ENCODE measurements at regions not wholly inside any gene's neighbourhood (a gene's known extent, or its start where the extent isn't known, plus 50 kb on each side); places are given as distances from the start of the nearest gene placed in this dataset.

DNA sequence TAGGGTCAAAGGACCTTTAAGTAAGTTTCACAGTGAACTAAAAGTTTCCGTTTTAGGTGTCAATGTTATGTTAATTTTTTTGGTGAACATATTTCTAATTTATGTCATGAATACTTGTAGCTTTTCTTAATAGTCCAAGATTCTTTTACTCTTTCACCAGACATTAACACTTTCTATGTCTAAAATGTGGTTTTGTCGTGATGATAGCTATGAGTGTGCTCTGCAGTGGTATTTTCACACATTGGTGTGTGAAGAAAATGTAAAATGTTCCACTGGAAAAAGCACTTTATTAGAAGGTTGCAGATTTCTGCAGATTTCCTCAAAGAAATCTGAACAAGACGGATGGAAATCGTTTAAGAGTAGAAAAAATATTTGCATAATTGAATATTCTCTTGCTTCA lies 561.0 kb upstream of the ANKRD30A start:
- TF ChIP-seq CTCF (IDR thresholded peaks at IDR 0.05) (no peak), POLR2A (IDR thresholded peaks at IDR 0.05) (no peak)
